Uterus (tissue), 2 donors: ENCODE measurements at regions not wholly inside any gene's neighbourhood (a gene's known extent, or its start where the extent isn't known, plus 50 kb on each side); places are given as distances from the start of the nearest gene placed in this dataset.

Source experiments
- POLR2A ChIP-seq, 2 donors: fragments of 450-650 bp; IDR thresholded peaks; one replicate each; pipeline ENCODE4 v1.6.1; 2016; ENCODE audit warnings: antibody characterized with exemption in 2 of 2, mild to moderate bottlenecking in 1 of 2, moderate library complexity in 1 of 2
- TF ChIP-seq, protein P1 (sequence below), 4 experiments: fragments of 200-600 bp in 2 of 4; fragments of 450-650 bp in 2 of 4; sonication (generic) in 2 of 4; IDR thresholded peaks; one replicate each; pipeline ENCODE4 v1.5.1; 2016 to 2019; ENCODE audit warnings: antibody characterized with exemption in 4 of 4, mild to moderate bottlenecking in 2 of 4, moderate library complexity in 1 of 4

DNA sequence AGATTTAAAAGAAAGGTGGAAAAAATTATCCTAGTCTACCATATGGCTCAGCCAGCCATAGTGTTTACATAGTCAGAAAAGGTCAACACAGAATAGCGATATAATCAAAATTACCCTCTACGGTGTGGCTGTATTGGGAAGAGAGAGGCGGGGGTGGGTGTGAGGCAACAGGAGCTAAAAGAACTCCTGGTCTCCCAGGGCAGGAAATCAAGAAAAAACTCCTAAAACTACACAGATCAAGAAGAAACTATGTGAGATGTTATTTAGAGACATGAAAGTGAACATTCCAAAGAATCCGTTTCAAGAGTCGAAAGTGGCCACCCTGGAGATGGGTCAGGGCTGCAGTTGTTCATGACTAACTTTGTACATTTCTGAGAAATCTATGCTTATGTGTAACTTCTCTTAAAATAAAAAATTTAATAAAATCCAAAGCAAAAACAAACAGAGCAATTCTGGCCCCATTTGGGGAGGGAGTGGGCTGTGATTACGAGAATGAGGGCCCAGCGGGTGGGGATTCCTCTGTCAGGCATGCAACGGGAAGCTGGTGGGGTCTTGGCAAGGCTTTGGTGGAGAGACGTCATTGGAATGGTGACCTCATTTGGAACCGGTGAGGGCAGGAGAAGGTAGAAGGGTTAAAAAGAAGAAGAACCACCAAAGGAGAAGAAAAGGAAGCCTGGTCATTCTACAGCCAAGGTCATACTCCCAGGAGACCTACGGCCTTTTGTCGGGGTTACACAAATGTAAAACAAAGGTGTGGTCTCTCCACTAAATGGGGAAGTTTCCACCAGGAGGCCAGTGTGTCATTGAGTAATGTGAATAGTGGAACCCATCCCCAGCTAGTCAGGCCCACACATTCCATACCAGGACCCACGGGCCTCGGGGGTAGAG, 71.2 kb upstream of the DUSP5 start:
- TF ChIP-seq, protein P1, sequence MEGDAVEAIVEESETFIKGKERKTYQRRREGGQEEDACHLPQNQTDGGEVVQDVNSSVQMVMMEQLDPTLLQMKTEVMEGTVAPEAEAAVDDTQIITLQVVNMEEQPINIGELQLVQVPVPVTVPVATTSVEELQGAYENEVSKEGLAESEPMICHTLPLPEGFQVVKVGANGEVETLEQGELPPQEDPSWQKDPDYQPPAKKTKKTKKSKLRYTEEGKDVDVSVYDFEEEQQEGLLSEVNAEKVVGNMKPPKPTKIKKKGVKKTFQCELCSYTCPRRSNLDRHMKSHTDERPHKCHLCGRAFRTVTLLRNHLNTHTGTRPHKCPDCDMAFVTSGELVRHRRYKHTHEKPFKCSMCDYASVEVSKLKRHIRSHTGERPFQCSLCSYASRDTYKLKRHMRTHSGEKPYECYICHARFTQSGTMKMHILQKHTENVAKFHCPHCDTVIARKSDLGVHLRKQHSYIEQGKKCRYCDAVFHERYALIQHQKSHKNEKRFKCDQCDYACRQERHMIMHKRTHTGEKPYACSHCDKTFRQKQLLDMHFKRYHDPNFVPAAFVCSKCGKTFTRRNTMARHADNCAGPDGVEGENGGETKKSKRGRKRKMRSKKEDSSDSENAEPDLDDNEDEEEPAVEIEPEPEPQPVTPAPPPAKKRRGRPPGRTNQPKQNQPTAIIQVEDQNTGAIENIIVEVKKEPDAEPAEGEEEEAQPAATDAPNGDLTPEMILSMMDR (IDR thresholded peaks at IDR 0.05): no peak
- TF ChIP-seq POLR2A (IDR thresholded peaks at IDR 0.05): no peak
